Activated CD4-positive, CD25-positive, alpha-beta regulatory T cell treated with anti-CD3 and anti-CD28 coated beads, Interleukin-2, amount 50 U/mL, for 24 hours (primary cell): ENCODE measurements at regions not wholly inside any gene's neighbourhood (a gene's known extent, or its start where the extent isn't known, plus 50 kb on each side); places are given as distances from the start of the nearest gene placed in this dataset.
"Not testable (repeated sequence)": the region's sequence is repeated elsewhere in the genome, so short reads cannot be mapped to it uniquely, and the experiment has no call there.

Source experiments
- ATAC-seq, 2 donors: fragments of 150-1000 bp; cut with Tn5 transposase; one replicate each; pipeline ENCODE4 v1.10.0; 2021; ENCODE audit warnings: mild to moderate bottlenecking in 1 of 2, moderate library complexity in 1 of 2

DNA sequence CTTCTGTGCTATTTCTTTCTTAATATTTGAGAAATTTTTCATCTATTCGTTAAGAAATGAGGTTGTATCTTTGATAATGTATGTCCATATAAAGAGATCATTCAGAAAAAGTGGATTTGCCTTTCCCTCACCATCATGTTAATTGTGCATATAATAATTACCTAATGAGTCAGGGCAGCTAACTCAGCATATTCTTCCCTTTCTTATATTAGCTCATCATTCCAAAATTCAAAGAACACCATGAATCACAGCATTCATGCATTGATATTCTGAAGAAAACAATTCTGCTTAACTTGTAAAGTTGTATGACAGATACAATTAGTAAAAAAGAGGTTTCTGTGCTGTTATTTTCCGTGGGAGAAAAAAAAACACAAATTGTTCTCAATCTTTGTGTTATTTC lies 630.6 kb downstream of the TLE1 start:
- no peak for ATAC-seq

- ATAC-seq = no peak
Measured at GRCh38 chr9:81053298-81054025, 635.9 kb downstream of the TLE1 start.

GRCh38 chr9:81052846-81053245 lies 636.5 kb downstream of the TLE1 start:
- ATAC-seq = no peak

GRCh38 chr9:81047280-81047679 lies 642.1 kb downstream of the TLE1 start:
- no peak for ATAC-seq

- no peak for ATAC-seq
Measured at GRCh38 chr9:81045658-81046057, 643.7 kb downstream of the TLE1 start.

GRCh38 chr9:81037889-81038288 lies 651.5 kb downstream of the TLE1 start:
- ATAC-seq = no peak

GRCh38 chr9:81035601-81036000 lies 653.7 kb downstream of the TLE1 start:
- no peak for ATAC-seq

DNA sequence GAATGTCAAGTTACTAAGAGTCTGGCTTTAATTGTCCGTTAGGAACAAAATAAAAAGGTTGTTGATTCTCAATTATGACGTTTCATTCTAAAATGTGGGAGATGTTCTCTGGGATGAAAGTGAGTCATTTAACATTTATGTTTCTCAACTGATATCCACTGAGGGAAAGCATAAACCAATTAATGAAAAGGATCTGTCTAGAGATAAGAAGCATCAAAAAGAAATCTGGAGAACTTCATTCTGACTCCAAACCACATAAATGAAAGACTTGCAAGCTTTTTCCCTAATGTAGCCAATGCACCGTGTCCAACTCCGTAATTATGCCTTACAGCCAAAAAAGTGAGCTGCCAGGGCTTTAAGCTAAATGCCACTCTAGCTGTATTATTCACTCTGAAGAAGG lies 654.2 kb downstream of the TLE1 start:
- ATAC-seq = no peak

- ATAC-seq = no peak
Measured at GRCh38 chr9:81032831-81033230, 656.5 kb downstream of the TLE1 start.

GRCh38 chr9:81032030-81032572 lies 657.2 kb downstream of the TLE1 start:
- ATAC-seq = no peak

GRCh38 chr9:81031422-81032029 lies 657.8 kb downstream of the TLE1 start:
- no peak for ATAC-seq

DNA sequence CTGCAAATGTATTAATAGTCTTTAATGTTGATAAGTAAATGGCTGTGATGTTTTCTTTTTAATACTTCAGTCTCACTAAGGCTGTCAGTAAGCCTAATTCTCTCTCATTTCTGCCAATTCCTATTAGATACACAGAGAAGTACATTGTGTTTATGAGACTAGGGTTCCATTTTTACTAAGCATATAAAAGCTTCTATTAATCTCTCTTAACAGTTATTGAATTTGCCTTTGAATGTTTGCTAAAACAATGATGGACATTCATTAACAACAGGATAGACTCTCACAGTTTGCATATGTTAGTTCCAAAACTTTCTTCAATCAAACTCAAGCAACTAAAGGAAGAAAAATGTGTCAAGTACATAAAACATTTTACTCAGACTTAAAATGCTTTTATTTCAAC lies 659.3 kb downstream of the TLE1 start:
- ATAC-seq = no peak

DNA sequence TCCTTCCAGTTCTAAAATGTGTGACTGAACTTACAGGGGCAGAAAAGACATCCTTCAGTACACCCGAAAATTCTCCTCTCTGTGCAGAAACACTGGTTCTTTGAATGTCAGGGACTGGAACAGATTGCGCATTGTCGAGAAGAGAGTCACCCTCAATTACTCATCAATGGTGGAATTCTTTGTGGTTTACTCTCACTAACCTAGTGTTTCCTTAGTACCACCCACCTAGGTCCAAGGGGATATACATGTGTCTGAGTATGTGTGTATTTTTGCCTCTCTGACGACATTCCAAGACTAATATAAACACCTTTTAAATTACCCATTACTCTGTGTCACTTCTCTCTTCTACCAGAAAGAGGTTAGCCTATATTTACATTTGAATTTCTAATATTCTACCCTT lies 660.8 kb downstream of the TLE1 start:
- ATAC-seq = no peak

GRCh38 chr9:81022177-81022576 lies 667.2 kb downstream of the TLE1 start:
- no peak for ATAC-seq

DNA sequence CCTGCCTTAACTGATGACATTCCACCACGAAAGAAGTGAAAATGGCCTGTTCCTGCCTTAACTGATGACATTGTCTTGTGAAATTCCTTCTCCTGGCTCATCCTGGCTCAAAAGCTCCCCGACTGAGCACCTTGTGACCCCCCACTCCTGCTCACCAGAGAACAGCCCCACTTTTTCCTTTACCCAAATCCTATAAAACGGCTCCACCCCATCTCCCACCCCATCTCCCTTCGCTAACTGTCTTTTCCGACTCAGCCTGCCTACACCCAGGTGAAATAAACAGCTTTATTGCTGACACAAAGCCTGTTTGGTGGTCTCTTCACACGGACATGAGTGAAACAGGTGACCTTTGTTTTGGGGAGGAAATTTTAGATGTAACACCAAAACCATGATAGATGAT lies 674.4 kb downstream of the TLE1 start:
- ATAC-seq = not testable (repeated sequence)

DNA sequence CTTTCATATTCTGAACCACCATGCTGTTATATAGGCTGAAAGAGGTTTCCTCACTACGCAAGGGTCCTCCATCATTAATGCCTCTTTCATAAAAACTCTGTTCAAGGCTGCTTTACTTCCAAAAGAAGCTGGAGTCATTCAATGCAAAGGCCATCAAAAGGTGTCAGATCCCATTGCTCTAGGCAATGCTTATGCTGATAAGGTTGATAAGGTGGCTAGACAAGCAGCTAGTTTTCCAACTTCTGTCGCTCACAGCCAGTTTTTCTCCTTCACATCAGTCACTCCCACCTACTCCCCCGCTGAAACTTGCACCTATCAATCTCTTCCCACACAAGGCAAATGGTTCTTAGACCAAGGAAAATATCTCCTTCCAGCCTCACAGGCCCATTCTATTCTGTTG lies 676.2 kb downstream of the TLE1 start:
- ATAC-seq = not testable (repeated sequence)

DNA sequence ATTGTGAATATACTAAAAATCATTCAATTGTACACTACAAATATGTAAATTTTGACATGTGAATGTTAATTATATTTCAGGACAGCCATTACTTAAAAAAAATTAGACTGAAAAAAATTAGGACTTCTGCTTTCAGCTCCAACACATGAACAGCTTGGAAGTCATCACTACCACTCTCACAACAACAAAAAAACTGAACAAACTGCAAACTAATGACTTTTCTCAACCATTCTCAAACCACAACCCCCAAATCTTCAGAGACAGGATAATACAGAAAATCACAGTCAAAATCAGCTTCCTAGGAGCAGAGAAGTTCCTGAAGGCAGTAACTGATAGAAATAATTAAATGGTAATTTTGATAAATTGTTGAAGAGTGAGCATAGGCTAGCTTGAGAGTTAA lies 686.4 kb downstream of the TLE1 start:
- no peak for ATAC-seq

DNA sequence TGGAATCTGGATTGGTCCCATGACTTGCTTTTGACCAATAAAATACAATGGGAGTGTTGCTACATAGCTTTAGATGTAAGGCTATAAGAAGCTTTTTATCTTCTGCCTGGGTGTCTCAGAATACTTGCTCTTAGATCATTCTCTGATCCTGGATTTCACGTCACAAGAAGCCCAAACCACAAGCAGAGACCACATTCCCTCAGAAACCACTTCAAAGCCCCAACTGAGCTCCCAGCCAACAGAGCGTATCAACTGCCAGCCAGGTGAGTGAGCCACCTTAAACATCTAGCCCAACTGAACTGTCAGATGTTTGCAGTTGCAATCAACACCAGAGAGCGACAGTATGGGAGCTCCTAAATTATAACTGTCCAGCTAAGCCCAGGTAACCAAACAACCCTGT lies 687.1 kb downstream of the TLE1 start:
- ATAC-seq = no peak

GRCh38 chr9:80995759-80996158 lies 693.6 kb downstream of the TLE1 start:
- ATAC-seq = no peak

DNA sequence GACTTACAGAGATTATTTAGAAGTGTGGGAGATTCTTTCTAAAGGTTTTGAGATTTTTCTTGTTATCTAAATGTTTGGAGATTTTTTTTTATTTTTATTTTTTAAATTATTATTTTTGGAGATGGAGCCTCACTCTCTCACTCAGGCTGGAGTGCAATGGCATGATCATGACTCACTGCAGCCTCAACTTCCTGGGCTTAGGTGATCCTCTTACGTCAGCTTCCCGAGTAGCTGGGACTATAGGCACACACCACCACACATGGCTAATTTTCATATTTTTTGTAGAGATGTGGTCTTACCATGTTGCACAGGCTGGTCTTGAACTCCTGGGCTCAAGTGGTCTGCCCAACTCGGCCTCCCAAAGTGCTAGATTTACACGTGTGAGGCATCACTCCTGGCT lies 694.5 kb downstream of the TLE1 start:
- ATAC-seq = no peak

GRCh38 chr9:80985595-80985994 lies 703.8 kb downstream of the TLE1 start:
- not testable (repeated sequence) for ATAC-seq

- ATAC-seq = no peak
Measured at GRCh38 chr9:80976403-80976802, 712.9 kb downstream of the TLE1 start.

DNA sequence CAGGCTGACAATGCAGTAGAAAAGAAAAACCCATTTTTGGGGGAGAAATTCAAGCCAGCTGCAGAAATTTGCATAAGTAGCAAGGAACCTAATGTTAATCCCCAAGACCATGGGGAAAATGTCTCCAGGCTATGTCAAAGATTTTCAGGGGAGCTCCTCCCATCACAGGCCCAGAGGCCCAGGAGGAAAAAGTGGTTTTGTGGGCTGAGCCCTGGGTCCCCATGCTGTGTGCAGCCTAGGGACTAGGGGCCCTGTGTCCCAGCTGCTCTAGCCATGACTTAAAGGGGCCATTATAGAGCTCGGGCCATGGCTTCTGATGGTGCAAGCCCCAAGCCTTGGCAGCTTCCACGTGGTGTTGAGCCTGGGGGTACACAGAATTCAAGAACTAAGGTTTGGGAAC lies 719.0 kb downstream of the TLE1 start:
- not testable (repeated sequence) for ATAC-seq

- ATAC-seq = no peak
Measured at GRCh38 chr9:80968611-80969010, 720.7 kb downstream of the TLE1 start.

DNA sequence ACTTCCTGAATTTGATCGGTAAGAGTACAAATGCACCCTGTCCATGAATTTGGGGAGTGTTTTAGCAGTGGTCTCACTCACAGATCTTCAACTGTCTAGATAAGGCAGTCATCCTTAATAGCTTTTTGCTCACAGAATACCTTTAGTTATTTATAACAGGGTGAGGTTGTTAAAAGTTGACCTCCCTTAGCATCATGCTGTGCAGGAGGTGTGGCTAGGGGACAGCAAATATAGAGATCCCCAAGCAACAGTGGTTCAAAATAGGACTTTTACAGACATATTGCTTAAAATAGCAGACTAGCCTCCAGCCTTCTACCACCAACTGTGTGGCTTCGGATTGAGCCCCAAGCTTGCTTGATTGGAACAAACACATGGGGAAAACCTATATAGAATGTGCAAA lies 724.4 kb downstream of the TLE1 start:
- ATAC-seq = no peak
